Breast epithelium (tissue), 3 donors: ENCODE measurements at regions not wholly inside any gene's neighbourhood (a gene's known extent, or its start where the extent isn't known, plus 50 kb on each side); places are given as distances from the start of the nearest gene placed in this dataset.

Experiments used
- CTCF ChIP-seq, 3 donors: fragments of 450-650 bp; IDR thresholded peaks; one replicate each; pipeline ENCODE4 v1.5.1; 2016 to 2017; ENCODE audit warnings: antibody characterized with exemption in 3 of 3, mild to moderate bottlenecking in 3 of 3, moderate library complexity in 3 of 3
- POLR2AphosphoS5 ChIP-seq, 3 donors: sonication (generic); formaldehyde crosslinking; IDR thresholded peaks; one replicate each; pipeline ENCODE4 v1.6.1; 2017; ENCODE audit warnings: antibody characterized with exemption in 3 of 3

- TF ChIP-seq CTCF (IDR thresholded peaks at IDR 0.05): no peak
- TF ChIP-seq POLR2AphosphoS5 (IDR thresholded peaks at IDR 0.05): no peak
Observed at GRCh38 chr4:182179751-182180150, 63.5 kb upstream of the TENM3 start.
